CD4-positive, alpha-beta T cell treated with Interleukin-17A for 4 hours (primary cell): ENCODE measurements at regions not wholly inside any gene's neighbourhood (a gene's known extent, or its start where the extent isn't known, plus 50 kb on each side); places are given as distances from the start of the nearest gene placed in this dataset.

Experiments
- DNase-seq: peaks from one replicate; pipeline ENCODE4 v3.0.0-alpha.2; 2020; ENCODE audit warnings: mixed read lengths

DNA sequence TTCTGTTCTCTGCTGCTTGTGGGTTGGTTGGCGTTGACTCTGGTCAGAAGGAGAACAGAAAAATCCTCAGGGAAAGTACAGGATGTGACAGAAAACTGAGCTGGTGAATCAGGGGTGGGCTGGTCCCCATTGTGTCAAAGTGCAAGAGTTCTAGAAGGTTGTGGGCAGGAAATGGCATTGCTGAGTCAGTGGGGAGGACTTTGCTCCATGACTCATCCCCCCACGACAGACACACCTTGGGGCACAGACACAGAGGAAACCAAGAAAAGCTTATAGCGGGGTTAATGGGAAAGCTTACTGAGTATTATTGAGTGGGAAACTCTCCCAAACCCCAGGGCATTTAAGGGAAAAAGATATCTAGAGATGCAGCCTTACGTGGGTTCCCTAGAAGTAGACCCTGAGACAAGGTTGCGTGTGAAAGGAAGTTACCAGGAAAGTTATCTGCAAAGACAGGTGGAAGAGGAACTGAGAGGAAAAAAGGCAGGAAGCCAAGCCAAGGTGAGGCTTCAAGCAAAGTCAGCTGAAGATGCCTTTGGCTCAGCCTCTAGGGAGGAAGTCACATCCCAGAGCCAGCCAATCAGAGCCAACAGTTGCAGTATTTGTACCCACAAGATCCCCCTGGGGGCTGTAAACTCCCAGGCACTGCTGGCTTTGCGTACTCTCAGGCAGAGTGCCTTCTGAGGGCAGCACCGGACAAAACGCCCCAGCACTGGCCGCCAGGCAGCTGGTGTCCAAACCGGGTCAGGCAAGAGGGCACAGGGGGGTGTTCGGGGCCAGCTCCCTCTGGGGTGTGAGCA is 86.4 kb downstream of the FOXL1 start:
- peak; percentile 11 for DNase-seq

DNA sequence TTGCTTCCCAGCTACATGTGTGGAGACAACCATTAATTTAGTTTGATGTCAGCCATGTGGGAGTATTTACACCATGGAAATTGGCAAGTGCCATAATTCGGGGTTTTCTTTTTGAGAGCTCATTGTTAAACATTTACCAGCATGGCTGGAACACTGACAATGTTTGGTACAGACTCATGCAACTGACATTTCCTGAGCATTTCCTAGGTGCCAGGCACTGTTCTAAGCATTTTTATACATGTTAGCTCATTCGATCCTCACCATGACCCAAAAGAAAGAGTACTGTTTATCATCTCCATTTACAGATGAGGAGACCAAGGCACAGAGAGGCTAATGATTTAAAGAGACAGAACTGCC is 86.9 kb downstream of the FOXL1 start:
- DNase-seq: no peak

DNA sequence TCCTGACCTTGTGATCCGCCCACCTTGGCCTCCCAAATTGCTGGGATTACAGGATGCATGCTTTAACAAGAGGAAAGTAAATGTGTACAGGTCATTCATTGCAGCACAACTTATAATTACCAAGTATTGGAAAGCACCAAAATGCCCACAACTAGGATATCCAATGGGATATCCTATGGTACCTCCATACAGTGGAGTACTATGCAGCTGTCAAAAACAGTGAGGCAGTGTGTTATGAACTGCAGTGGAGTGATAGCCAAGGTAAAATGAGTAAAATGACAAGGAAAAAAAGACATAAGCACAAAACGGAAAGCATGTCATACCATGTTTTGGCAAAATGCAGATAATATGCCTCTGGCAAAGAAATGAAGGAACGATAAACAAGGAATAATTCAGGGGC is 87.6 kb downstream of the FOXL1 start:
- DNase-seq: no peak

DNA sequence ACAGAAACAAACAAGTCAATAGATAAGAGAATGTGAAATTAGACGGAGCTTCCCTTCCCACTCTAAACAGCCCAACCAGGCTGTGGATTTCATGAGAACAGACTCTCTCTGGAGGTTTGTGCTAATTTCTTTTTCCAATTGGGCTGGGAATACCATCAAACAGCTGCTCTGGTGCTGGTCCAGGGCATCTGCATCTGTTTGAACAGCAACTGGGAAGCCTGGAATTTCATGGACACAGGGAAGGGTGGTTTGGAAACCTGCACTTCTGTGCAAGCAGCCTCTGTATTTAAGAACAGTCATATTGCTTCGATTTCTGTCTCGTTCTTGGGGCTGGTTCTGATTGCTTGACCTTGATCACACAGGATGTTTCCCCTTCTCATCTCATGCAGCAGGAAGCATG is 88.7 kb downstream of the FOXL1 start:
- no peak for DNase-seq

DNA sequence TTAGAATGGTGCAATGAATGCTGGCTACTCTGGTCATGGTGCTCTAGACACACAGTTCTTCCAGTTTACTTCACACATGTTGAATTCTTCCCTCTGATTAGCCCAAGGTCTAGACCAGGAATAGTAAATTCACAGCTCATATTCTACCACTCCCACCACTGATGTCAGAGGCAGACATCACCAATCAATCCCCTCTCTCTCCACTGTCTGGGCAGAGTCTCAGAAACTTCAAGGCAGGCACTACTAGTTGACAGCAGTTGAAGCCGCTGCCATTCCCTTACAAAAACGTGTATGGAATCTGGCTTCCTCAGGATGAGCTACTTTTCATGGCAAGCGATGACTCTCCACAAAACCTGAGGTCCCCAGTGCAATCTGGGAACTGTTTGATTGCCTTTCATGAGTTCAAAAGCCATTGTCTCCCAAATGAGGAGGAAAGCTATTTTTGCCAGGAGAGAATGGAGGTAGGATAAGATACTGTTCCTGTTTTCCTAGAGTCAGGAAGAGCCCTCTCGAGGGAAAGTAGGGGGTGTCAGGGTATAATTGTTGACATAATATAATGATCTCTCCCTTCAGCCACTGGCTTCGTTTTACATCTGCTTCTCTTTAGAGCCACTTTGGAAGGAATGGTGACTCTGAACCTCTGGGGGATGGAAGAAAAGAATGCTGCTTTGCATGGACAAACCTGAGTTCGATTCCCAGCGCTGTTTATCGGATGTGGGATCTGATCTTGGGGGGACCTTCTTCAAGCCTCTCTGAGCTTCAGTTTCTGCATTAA is 90.0 kb downstream of the FOXL1 start:
- no peak for DNase-seq

DNA sequence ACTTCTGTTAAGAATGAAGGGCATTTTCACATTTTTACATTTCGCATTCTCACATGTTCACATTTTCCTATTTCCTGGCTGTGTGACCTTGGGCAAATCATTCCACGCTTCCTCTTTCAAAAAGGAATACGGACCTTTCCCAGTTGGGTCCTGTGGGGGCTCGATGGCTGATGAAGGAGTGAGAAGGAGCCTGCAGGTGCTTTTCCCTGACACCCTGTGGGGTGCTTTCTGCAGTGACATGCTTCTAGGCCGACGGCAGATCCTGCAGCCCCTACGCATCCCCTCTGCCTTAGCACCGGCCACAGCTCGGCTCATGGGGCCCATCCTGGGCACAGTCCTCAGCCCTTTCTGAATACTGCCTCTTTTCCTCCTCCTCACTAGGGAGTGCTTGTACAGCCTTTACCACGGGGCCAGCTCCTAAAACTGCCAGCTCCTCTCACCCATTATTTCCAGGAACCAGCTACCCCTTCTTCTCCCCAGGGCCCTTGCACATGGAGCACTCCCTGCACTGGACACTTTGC is 91.0 kb downstream of the FOXL1 start:
- no peak for DNase-seq

DNA sequence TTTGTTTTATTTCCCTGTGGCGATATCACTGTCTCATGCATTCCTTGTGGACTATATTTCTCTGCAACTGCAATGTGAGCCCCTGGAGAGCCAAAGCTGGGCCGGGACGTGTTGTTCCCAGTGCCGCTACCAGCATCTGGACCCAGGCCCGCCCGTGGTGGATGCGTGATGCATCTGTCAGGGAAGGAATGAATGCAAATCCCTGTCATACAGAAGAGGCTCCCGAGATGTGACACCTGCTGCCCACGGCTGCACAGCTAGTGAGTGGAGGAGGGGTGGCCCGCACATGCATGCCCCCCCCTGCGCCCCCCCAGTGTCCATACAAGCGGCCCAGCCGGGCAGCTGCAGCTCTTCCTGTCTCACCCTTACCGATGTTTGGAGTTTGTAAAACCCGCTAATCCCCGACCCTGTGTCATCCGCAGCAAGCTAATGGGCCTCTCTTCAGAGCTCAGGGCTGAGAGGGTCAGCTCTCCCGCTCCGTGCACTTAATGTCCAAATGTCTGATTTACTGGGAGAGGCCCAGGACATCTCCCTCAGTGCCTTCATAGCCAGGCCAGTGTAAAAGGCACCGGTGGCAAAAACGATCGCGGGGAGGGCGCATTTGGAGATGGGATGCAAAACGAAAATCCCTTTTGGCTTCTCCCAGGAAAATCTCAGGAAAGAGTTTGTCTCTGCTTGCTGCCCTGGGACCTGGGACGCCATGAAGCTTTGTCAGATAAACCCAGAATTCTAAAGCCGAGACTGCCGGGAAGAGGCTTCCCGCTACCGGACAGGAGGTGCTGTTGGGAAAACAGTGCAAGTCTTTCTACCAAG is 91.8 kb downstream of the FOXL1 start:
- DNase-seq: no peak

DNA sequence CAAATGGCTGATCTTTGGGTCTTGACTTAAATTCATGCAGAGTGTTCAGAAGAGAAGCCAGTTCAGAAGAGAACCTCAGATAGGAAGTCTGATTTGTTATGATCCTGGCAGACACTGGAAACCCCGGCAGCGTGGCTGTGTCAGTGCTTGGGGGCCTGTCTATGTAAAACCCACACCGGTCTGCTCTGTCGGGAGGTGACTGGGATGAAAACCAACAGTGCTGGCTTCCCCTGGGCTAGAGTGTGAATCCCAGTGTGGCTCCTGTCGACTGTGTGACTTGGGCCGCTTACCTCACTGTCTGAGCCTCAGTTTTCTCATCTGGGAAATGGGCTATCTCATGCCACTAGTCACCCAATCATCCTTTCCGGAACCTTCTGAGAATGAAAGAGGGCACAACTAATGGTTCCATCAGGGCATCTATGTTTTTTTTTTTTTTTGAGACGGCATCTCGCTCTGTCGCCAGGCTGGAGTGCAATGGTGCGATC is 92.4 kb downstream of the FOXL1 start:
- DNase-seq: no peak

DNA sequence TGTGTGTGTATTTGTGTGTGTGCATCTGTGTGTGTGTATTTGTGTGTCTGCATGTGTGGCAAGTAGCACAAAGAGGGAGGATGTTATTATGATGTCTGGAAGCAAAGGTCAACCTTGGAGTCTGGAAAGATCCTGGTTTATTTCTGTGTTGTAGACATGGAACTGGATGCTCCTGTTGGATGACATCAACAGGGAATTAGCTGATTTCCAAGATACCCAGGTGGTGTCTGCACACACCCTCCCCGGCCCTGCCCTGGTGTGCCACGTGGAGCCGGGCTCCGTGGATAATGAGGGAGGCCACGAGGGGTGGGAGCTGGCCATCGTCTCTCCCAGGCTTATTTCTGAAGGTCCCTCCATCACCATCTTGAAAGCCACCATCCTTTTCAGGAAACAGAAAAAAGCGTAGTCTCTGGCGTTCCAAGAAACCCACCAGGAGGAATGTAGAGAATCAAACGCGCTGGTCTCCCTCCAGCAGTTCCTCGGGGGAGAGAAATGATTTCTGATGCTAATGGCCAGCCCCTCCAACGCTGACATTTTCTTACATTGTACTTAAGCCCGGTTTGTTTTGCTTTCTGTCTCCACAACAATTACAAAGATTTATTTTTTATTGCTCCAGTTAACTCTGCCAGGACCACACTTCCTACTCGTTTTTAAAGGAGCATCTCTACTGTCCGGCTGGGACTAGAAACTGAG is 93.3 kb downstream of the FOXL1 start:
- no peak for DNase-seq

DNA sequence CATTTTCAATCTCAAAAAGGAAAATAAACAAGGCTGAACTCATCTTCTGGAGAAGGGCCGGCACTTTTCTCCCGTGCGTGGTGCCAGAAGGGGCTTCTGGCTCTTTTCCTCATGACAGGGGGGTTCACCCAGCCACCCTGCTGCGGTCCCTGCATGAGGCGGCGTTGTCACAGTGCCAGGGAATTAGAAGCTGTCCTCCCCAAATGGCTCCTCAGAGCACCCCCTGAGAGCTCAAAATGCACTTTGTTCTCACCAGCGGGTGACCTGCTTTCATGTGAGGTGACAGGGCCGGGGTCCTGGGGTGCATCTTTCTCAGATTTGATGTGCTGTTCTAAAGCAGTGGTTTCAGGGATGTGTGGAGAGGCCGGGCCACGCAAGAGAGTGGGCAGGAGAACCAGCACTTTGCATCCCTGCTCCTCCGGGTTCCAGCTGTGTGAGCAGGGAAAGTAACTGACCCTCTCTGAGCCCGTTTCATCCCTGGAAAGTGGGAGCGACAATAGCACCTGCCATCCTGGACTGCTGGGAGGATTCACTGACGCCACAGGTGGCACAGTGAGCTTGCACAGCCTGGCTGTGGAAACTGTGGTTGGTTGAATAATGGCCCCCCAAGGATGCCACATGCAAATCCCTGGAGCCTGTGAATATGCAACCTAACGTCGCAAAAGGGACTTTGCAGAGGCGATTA is 94.0 kb downstream of the FOXL1 start:
- no peak for DNase-seq

DNA sequence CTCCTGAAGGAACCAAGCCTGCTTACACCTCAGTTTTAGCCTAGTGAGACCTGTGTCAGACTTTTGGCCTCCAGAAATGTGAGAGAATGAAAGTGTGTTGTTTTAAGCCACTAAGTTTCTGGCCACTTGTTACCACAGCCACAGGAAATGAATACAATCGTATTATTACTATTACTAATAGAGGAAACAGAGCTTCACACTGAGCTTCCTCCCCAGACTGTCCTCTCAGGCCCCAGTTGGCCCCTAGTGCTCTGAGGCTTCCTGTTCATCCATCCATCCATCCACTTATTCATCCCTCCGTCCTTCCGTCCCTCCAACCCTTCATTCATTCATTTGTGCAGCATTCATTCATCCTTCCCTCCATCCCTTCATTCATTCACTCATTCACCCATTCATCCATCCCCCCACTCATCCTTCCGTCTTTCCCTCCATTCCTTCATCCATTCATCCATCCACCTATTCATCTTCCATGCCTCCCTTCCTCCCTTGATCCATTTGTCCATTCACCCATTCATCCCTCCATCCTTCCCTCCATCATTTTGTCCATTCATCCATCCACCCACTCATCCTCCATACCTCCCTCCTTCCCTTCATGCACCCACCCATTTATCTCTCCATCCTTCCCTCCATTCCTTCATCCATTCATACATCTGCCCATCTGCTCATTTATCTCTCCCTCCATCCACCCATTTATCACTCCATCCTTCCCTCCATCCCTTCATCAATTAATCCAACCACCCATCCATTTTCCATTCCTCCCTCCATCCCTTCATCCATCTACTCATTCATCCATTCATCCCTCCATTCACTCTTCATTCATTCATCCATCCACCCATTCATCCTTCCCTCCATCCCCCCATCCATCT is 95.0 kb downstream of the FOXL1 start:
- no peak for DNase-seq

DNA sequence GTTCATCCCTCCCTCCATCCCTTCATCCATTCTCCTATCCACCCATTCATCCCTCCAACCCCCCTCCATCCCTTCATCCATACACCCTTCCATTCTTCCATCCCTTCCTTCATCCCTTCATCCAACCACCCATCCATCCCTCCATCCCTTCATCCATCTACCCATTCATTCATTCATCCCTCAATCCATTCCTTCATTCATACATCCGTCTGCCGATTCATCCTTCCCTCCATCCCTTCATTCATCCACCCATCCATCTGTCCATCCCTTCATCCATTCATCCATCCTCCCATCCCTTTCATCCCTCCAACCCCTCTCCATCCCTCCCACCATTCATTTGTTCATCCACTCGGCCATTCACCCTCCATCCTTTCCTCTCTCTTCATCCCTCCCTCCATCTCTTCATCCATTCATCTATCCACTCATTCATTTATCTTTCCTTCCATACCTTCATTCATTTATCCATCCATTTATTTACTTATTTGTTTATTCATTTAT is 95.7 kb downstream of the FOXL1 start:
- DNase-seq: no peak

DNA sequence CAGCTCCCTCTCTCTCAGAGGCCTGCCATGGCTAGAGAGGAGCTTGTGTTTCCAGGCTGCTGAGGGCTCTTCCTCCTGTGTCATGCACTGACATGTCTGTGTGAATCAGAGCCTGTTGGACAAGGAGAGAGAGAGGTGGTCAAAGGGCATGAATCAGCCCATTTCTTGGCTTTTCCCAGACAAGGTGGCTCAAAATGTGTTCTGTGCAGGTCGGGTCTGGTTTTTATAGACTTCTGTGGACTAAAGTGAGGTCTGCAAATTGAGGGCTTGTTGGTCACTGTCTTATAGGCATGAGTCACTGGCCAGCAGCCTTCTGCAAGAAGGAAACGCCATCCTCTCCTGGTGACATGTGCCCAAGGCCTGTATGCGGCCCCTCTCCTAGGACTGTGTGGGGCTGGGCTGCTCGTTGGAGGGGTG is 97.9 kb downstream of the FOXL1 start:
- DNase-seq: no peak

DNA sequence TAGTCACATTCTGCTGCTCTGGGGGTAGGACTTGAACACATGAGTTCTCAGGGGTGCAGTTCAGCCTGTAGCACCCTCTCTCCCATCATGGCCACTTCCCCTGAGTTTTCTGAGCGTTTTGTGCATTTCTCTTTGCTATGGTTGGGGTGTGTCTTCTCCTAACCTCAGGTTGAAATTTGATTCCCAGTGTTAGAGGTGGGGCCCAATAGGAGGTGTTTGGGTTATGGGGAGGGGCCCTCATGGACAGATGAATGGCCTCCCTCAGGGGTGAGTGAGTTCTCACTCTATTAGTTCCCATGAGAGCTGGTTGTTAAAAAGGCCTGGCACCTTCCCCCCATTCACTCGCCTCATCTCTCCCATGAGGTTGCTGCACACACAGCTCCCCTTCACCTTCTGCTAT is 101.1 kb downstream of the FOXL1 start:
- DNase-seq: no peak

DNA sequence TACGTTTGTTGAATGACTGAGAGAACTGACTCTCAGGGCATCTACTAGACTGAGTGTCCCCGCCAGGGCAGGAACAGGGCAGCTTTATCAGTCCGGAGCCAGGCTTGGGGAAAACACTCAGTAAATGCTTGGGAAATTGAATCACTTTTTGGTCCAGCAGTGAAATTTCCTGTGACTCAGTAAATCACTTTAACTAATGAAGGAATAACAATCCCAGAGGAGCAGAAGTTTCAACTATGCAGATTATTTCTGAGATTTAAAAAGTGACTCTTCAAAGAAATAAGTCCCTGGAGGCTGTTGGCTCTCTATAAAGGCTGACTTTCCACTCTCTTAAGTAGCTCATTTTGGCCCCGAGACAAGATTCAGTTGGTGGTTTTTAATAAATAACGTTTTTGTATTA is 101.8 kb downstream of the FOXL1 start:
- DNase-seq: no peak

DNA sequence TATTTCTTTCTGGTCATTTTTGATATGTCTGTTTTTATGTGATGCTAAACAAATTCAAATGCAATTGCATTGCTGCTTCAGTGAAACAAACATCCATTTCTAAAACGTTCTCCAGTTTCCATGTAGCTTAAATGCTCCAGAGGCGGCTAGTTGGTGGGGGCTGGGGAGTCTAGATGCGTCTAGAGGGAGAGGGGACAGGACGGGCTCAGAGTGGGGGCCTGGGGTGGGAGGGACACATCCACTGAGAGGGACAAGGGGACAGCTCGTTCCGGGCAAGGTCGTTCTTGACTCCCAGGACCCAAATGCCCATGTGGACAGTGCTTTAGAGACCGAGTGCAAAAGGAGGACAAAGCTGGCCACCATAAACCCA is 102.3 kb downstream of the FOXL1 start:
- no peak for DNase-seq

DNA sequence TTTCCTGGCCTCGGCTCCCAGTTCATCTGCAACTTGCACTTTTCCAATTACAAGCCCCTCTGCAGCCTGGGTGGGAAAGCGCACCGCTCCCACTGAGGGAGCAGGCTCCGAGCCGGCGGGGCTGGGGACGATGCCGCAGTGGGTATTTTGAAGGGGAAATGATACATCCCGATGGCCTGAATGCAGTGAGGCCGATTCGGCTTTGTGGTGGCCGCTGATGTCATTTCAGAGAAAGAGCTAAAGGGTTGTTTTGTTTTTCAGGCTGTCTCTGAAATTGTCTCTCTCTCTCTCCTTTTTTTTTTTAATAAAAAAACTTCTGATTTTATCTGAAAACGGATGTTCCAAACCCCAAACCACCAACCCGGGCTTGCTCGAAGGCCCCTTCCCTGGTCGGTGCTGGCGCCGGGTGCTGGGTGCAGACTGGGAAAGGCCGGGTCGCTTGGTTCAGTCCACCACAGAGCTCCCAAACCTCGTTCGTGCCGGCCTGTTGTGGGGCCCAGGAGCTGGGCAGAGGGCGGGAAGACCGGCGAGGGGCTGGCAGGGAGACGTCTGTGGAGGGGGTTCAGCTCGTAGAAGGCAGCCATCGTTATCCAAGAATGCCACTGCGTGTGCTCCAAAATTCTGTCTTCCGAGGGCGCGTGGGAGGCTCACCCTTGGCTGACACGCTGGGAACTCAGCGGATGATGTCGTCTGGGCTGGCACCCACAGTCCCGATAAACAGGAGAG is 102.8 kb downstream of the FOXL1 start:
- no peak for DNase-seq

DNA sequence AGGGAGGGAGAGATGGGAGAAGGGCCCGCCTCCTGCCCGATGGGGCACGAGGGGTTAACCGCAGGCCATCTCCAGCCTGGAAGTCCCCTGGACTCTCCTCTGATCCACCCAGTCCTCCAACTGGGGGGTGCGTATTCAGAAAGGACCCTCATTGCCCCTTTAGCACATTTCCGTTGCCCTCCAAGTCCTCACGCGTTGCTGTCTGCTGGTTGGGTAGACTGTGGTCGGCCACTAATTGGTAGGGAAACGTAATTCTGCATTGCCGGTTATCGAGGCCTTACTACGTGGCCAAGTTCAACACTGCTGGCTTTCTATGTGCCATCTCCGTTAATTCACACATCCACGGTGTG is 103.4 kb downstream of the FOXL1 start:
- no peak for DNase-seq

DNA sequence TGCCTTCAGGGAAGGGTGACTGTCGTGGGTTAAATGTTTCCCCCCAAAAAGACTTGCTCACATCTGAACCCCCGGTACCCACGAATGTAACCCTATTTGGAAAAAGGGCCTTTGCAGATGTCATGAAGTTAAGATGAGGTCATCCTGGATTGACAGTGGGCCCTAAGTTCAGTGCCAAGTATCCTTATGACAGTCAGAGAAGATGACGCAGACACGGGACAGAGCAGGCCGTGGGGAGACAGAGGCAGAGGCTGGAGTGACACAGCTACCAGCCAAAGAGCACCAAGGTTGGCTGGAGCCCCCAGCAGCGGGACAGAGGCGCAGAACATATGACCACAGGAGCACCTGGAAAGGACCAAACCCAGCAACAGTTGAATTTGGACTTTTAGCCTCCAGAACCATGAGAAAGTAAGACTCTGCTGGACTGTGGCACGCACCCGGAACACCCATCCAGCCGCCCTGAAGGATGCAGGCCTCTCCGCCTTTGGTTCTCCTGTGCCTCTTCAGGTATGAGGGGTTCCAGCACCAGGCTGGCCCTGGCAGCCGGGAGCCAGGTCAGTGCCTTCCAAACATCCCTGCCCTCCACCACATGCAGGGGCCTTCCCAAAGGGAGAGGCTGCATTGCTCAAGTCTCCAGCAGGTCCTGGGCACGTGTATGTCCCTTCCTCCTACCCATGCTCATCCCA is 104.0 kb downstream of the FOXL1 start:
- DNase-seq: no peak
